ENCODE measurements at regions not wholly inside any gene's neighbourhood (a gene's known extent, or its start where the extent isn't known, plus 50 kb on each side); places are given as distances from the start of the nearest gene placed in this dataset.

DNA sequence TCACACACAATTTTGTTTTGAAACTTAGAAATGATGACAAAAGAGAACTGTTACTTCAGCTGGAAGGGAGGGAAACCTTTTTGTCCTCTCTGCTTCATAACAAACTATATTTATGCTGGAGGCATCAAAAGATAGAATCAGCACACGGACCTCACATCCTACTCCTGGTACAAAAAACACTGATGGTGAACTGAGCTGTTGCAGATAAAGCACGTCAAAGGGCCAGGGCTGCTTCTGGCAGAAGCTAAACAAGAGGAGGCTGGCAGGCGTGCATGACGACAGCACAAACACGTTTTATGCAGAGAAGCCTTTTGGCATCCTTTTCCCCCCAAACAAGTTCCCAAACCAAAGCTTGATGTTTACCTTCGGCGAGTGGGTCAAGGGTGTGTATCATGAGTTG, 169.6 kb downstream of the SLC24A2 start:
- TF ChIP-seq CTCF (IDR thresholded peaks at IDR 0.05) (no peak), EZH2phosphoT487 (IDR thresholded peaks at IDR 0.05) (no peak), EZH2 (IDR thresholded peaks at IDR 0.05) (no peak)
